ACC112 (cell line): ENCODE measurements at regions not wholly inside any gene's neighbourhood (a gene's known extent, or its start where the extent isn't known, plus 50 kb on each side); places are given as distances from the start of the nearest gene placed in this dataset.
"Not testable (repeated sequence)": the region's sequence is repeated elsewhere in the genome, so short reads cannot be mapped to it uniquely, and the experiment has no call there.

Source experiments
- H2AFZ ChIP-seq: fragments of 200-600 bp; sonication (generic); one replicate; pipeline ENCODE4 v1.6.0; 2017; ENCODE audit warnings: antibody characterized with exemption, low read length; ENCODE audit not compliant: unreplicated experiment
- H3K27ac ChIP-seq: fragments of 200-600 bp; sonication (generic); 2 replicates; pipeline ENCODE4 v1.5.1; 2014; ENCODE audit warnings: low read depth, mild to moderate bottlenecking, antibody characterized with exemption, low read length, moderate library complexity
- H3K27me3 ChIP-seq: fragments of 200-600 bp; sonication (generic); 2 replicates; pipeline ENCODE4 v1.6.1; 2014; ENCODE audit warnings: mild to moderate bottlenecking, antibody characterized with exemption, low read length, moderate library complexity, mixed read lengths; ENCODE audit not compliant: insufficient read depth
- H3K36me3 ChIP-seq: fragments of 200-600 bp; sonication (generic); 2 replicates; pipeline ENCODE4 v1.6.1; 2016; ENCODE audit warnings: mild to moderate bottlenecking, antibody characterized with exemption, low read length, moderate library complexity, mixed read lengths; ENCODE audit not compliant: insufficient read depth
- H3K4me1 ChIP-seq: fragments of 200-600 bp; sonication (generic); one replicate; pipeline ENCODE4 v1.6.1; 2016; ENCODE audit warnings: low read length, mixed read lengths; ENCODE audit not compliant: insufficient read depth, unreplicated experiment, control insufficient read depth
- H3K4me3 ChIP-seq: fragments of 200-600 bp; sonication (generic); 2 replicates; pipeline ENCODE4 v1.5.1; 2014; ENCODE audit warnings: mild to moderate bottlenecking, low read depth, low read length
- H3K79me2 ChIP-seq: fragments of 200-600 bp; sonication (generic); one replicate; pipeline ENCODE4 v1.6.0; 2016; ENCODE audit warnings: low read length; ENCODE audit not compliant: control insufficient read depth, unreplicated experiment, insufficient read depth

DNA sequence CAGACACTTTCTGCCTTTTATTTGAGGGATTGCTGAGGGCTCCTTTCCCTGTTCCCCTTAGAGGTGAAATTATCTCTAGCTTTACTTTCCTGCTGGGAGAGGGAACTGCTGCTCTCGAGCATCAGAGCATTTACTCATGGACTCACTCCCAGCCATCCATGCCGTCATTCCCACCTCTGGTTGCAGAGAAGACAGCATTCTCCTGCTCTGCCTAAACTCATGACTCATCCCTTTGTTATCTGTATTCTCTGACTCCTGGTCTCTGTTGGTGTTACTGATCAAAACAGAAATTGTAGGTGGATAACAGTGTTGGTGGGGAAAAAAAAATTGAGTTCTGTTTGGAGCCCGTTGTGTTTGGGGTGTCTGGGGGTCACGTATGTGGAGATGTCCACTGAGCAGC is 159.3 kb downstream of the TTC8 start:
- Histone ChIP-seq H3K27me3 (0 out of 2 replicates have a peak, but pooled peaks cover 4% of the 10 kb centered on the region), H3K27ac (peak overlapping the region; percentile 55), H3K36me3 (no peaks in the 10 kb centered on the region), H3K79me2 (no peaks in the 10 kb centered on the region), H2AFZ (no peak overlapping the region), H3K4me1 (peaks cover 28% of the 10 kb centered on the region), H3K4me3 (no peak overlapping the region)

DNA sequence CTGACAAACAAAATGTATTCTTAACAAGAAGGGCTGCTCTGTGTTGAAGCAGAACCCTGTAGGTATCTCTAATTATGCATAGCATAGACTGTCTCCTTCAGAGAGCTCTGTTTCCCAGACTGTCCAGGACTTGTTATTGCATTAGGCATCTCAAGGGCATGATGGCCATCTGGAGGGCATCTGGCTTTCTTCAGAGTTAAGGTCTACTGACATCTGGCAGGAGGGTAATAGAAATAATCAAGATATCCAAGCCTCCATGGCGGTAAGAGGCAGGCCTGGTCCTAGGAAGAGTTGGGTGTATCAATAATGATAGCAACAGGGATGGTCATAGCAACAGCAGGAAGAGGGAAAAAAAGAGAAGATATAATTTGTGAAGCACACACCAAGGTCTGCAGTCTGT is 161.2 kb downstream of the TTC8 start:
- Histone ChIP-seq H3K4me3 (no peak overlapping the region), H3K27me3 (no peaks in the 10 kb centered on the region)

DNA sequence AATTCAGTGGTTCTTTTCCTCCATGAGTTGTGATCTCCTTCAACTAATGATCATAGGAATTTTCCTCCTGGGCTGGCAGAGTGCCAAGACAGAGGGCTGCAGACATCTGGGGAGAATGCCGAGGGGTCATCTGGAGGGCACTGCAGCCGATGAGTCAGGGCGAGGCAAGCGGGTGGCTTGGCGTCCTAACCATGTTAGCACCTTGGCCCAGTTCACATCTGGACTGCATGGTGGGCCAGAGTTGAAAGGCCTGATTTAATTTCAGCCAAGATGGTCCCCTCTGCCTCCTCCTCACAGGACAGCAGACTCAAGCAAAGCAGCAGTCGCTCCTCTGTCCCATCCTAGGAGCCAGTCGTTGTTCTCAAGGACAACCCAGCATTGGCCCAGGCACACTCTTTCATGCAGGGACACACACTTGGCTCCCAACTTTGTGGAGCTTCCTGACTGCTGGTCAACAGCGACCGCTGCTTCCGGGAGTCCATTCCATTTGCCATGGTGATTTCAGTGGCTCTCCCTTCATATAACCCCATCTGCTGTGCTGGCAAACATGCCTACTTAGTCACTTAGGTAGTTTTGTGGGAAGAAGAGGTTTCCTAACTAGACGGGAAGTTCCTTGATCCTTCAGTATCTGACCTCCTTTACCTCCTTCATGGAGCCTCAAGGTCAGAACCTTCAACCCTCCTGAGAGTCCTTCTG is 161.8 kb downstream of the TTC8 start:
- Histone ChIP-seq H3K36me3 (no peaks in the 10 kb centered on the region), H3K27me3 (no peaks in the 10 kb centered on the region), H3K4me3 (no peak overlapping the region), H2AFZ (no peak overlapping the region), H3K27ac (peak overlapping the region; percentile 43; the same call in 1 of the 2 replicates), H3K79me2 (no peaks in the 10 kb centered on the region), H3K4me1 (peaks cover 28% of the 10 kb centered on the region)

More for the DNA sequence above, 161.2 kb downstream of the TTC8 start:
- Histone ChIP-seq H3K79me2 (no peaks in the 10 kb centered on the region), H2AFZ (no peak overlapping the region), H3K36me3 (no peaks in the 10 kb centered on the region), H3K4me1 (peaks cover 28% of the 10 kb centered on the region), H3K27ac (no peak overlapping the region)

DNA sequence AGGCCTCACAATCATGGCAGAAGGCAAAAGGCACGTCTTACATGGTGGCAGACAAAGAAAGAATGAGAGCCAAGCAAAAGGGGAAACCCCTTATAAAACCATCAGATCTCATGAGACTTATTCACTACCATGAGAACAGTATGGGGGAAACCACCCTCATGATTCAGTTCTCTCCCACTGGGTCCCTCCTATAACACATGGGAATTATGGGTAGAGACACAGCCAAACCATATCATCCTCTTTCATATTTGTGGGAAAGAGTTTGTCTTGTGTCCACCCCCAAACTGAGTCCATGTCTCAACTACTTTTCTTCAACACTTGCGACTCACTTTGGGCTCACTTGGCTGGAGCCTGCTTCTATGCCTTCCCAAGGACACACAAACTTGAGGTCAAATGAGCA is 162.5 kb downstream of the TTC8 start:
- not testable (repeated sequence) for H3K36me3 ChIP-seq, H3K27me3 ChIP-seq, H3K4me3 ChIP-seq, H2AFZ ChIP-seq, H3K79me2 ChIP-seq
- Histone ChIP-seq H3K27ac (peak overlapping the region; percentile 50; the same call in 1 of the 2 replicates), H3K4me1 (peaks cover 28% of the 10 kb centered on the region)

DNA sequence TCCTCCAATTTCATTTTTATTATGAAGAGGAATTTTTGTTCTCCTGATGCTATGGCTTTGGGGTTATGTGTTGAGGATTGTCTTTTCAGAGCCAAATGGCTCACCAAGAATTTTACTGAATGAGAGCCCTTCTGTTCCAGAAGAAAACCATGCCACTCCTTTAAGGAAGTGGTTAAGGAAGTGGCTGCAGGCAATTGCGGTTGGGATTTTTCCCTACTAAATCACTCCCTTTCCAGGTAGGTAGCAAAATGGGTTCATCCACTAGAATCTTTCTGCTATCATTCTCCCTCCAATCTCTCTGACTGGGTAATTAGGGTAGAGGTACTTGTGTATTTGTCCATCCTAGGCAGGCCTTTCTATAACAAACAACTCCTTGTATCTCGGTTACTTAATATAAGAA is 163.1 kb downstream of the TTC8 start:
- H3K27me3 ChIP-seq, result no peaks in the 10 kb centered on the region
- peak overlapping the region; percentile 50; the same call in 1 of the 2 replicates for H3K27ac ChIP-seq
- H2AFZ ChIP-seq, result no peak overlapping the region
- peaks cover 28% of the 10 kb centered on the region for H3K4me1 ChIP-seq
- no peaks in the 10 kb centered on the region for H3K79me2 ChIP-seq
- H3K4me3 ChIP-seq, result no peak overlapping the region
- H3K36me3 ChIP-seq, result no peaks in the 10 kb centered on the region

DNA sequence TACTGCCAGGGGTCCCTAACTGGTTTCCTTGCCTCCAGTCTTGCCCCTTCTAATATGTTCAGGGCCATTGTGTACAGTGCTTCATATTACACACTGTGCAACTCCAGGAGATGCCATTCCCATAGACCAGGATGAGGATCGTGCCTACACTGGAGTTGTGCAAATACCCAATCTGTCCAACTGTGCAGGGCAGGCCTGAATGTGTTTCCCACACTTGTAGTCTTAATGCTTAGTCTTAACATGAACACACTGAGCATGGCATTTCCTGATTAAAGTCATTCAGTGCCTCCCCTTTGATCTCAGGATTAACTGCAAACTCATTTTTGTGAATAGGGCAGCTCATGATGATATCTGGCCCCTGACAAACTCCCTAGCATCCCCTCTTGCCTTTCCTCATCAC is 165.5 kb downstream of the TTC8 start:
- Histone ChIP-seq H3K27me3 (no peaks in the 10 kb centered on the region), H3K4me3 (no peak overlapping the region), H2AFZ (no peak overlapping the region), H3K79me2 (no peaks in the 10 kb centered on the region), H3K36me3 (no peaks in the 10 kb centered on the region), H3K4me1 (peaks cover 19% of the 10 kb centered on the region), H3K27ac (no peak overlapping the region)

DNA sequence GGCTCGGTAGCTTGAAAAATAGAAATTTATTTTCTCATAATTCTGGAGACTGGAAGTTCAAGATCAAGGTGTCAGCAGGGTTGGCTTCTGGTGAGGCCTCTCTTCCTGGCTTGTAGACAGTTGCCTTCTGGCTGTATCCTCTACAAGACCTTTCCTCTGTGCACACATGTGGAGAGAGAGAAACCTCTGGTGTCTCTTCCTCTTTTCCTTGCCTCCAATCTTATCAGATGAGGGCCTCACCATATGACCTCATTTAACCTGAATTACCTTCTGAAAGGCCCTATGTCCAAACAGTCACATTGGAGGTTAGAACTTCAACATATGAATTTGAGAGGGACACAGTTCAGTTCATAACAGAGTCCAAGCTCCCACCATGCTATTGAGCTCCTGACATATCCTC is 166.4 kb downstream of the TTC8 start:
- no peaks in the 10 kb centered on the region for H3K27me3 ChIP-seq
- no peak overlapping the region for H2AFZ ChIP-seq
- no peaks in the 10 kb centered on the region for H3K36me3 ChIP-seq
- no peak overlapping the region for H3K4me3 ChIP-seq
- peaks cover 25% of the 10 kb centered on the region for H3K4me1 ChIP-seq
- no peaks in the 10 kb centered on the region for H3K79me2 ChIP-seq
- no peak overlapping the region for H3K27ac ChIP-seq

DNA sequence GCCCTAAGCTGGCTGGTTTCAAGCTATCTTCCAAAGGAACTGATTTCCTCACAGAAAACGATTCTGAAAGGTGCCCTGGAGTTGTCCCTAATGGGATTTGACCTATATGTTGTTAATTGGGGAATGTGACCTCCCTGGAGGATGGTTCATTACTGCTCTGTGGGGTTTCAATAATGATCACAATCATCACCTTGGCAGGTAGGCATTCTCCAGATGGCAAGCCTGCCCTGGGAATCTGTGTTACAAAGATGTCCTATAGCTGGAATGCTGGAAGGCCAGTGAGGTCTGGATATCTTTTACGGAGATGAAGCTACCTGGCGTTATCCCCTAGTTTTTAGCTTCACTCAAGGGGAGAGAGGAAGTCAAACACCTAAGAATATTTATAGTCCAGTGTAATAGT is 167.6 kb downstream of the TTC8 start:
- Histone ChIP-seq H3K4me1 (peaks cover 24% of the 10 kb centered on the region), H3K4me3 (no peak overlapping the region), H3K79me2 (no peaks in the 10 kb centered on the region), H2AFZ (no peak overlapping the region), H3K27me3 (no peaks in the 10 kb centered on the region), H3K36me3 (no peaks in the 10 kb centered on the region), H3K27ac (no peak overlapping the region)

DNA sequence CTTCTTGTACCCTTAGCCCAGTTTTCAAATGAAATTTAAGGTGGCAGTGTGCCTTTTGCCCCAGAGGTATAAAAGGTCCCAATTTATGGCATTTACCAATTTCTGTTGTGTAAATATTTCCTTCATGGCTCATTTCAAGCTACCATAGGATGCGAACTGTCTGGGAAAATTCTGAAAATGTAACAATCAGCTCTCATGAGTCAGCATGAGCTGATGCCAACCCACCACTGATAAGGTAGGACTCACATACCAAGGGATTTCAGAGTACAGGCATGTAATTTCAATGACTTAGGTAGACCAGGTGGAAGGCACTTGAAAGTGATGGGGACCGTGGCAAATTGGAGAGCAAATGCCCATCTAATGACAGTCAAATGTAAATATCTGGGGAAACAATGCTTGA is 169.5 kb downstream of the TTC8 start:
- peak overlapping the region; percentile 31; the same call in 1 of the 2 replicates for H3K27ac ChIP-seq
- no peaks in the 10 kb centered on the region for H3K36me3 ChIP-seq
- H2AFZ ChIP-seq, result no peak overlapping the region
- peaks cover 24% of the 10 kb centered on the region for H3K4me1 ChIP-seq
- no peak overlapping the region for H3K4me3 ChIP-seq
- no peaks in the 10 kb centered on the region for H3K27me3 ChIP-seq
- H3K79me2 ChIP-seq, result no peaks in the 10 kb centered on the region

DNA sequence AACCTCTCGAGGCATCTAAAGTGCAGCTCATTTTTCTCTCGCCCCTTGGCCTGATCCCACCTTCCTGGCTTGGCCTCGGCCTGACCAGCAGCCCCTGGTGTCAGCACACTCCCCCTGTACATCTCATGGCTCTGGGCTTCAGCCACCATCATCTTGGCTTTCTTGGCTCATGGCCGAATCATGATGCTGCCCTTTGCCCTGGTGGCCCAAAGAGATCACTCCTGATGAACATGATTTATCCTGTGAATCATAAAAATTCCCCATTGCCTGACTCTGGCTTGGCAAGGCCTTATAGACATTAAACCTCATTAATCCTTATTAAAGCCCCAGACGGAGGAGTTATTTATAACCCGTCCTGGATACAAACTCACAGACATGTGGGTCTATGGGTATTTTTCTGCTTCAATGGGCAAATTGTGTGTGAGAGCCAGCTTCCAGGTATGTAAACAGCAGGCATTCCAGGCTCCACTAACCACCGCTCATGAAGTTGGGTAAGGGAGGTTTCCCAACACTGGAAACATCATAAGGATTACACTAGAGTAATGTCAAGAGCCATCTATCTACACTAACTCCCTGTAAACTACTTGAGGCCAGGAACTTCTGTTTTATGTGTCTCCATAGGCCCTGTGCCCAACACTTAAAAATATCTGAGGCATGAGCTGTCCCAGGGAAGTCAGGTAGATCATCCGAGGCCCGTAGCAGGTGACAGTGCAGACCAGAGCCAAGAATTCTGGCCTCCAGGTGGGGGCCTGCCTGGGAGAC is 171.2 kb downstream of the TTC8 start:
- Histone ChIP-seq H3K27me3 (no peaks in the 10 kb centered on the region), H3K4me1 (peaks cover 30% of the 10 kb centered on the region), H3K36me3 (no peaks in the 10 kb centered on the region), H2AFZ (no peak overlapping the region), H3K4me3 (no peak overlapping the region), H3K79me2 (no peaks in the 10 kb centered on the region), H3K27ac (peak overlapping the region; percentile 72)

DNA sequence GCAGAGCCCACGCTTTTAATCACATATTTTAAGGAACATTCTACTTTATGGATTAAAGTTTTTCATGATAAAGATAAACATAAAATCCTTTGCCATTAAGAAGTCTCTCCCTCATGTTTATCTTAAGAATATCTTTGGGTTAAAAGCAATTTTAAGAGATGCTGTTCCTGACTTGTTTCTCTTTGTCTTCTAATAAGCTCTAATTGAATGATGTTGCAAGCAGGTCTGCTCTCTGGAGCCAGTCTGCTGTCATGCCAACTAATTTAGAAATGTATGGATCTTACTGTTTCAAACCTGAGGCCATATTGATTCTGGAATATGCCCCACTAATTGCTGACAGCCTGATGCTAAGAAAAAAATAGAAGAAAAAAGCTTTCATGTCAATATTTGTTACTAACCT is 173.6 kb downstream of the TTC8 start:
- no peaks in the 10 kb centered on the region for H3K36me3 ChIP-seq
- no peaks in the 10 kb centered on the region for H3K27me3 ChIP-seq
- peaks cover 39% of the 10 kb centered on the region for H3K4me1 ChIP-seq
- H3K4me3 ChIP-seq, result no peak overlapping the region
- no peak overlapping the region for H3K27ac ChIP-seq
- H2AFZ ChIP-seq, result no peak overlapping the region
- H3K79me2 ChIP-seq, result no peaks in the 10 kb centered on the region
